GM18868 (cell line): ENCODE measurements at regions not wholly inside any gene's neighbourhood (a gene's known extent, or its start where the extent isn't known, plus 50 kb on each side); places are given as distances from the start of the nearest gene placed in this dataset.

Source experiments
- ATAC-seq: cut with Tn5 transposase; IDR thresholded peaks from one replicate; pipeline ENCODE4 v1.9.1; 2021; ENCODE audit warnings: mild to moderate bottlenecking, moderate library complexity; ENCODE audit not compliant: unreplicated experiment

GRCh38 chr7:97601931-97602457 is 129.9 kb upstream of the TAC1 start:
- ATAC-seq: peak; percentile 39

GRCh38 chr7:97620495-97620894 is 111.4 kb upstream of the TAC1 start:
- ATAC-seq: no peak

DNA sequence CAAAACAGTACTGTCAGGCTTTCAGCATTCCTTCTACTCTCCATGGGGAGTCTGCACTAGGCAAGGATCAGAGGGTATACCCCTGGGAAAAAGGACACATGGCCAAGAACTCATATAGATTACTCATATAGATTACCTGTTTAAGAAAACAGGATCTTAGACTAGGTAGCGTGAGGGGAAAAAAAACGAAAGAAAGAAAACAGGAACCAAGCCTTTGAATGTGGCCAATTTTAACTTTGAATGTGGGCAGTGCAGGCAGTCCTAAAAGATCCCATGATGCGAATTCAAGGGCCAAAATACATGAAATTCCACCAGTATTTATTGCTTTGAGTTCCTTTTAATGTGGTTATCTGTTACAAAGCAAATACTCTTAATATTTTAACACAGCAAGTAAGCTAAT is 108.6 kb upstream of the TAC1 start:
- peak; percentile 96 for ATAC-seq

- ATAC-seq: no peak
Observed at GRCh38 chr7:97630116-97630515, 101.8 kb upstream of the TAC1 start.

- ATAC-seq: no peak
Observed at GRCh38 chr7:97635622-97636021, 96.3 kb upstream of the TAC1 start.

DNA sequence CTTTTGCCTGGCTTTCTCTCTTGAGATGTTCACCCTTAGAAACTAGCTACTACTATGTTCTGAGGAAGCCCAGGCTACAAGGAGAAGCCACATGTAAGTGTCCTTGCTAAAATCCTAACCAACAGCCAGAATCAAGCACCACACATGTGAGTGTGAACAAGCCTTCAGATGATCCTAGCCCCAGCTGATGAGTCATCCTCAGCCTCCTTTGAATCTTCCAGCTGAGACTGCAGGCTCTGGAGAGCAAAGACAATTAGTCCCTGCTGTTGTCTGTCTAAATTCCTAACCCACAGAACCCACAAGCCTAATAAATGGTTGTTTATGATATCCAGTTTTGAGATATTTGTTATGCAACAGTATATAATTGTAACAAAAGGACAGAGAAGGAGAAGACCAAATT is 92.8 kb upstream of the TAC1 start:
- ATAC-seq: no peak

DNA sequence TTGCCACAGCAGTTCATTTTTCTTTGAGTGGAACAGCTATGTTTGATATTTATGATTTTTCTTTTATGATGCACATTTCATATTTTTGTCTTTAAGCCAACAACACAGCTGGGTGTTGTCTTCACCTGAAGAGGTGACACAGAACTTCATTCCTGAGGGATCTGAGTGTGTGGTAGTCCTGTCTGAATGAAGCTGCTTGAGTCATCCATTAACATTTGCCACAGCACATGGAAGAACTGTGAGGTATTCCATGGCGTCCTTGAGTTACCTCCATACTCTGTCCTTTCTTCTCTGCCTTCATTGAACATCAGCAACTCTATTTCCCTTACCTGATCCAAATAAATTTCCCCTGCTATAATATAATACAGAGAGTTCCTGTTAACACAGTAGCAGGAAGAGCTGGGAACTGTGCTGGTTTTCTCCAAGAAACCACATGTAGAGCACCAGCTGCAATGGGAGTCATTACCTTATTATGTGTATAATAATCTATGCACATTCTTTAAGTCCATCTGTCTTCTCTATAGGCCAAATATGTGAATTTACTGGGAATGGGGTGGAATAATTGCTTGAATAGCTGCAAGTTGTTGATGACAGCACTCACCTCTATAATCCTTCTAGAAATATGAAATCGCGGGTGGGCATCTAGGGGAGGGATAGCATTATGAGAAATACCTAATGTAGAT is 72.4 kb upstream of the TAC1 start:
- no peak for ATAC-seq

- no peak for ATAC-seq
Observed at GRCh38 chr7:97667359-97667758, 64.5 kb upstream of the TAC1 start.

DNA sequence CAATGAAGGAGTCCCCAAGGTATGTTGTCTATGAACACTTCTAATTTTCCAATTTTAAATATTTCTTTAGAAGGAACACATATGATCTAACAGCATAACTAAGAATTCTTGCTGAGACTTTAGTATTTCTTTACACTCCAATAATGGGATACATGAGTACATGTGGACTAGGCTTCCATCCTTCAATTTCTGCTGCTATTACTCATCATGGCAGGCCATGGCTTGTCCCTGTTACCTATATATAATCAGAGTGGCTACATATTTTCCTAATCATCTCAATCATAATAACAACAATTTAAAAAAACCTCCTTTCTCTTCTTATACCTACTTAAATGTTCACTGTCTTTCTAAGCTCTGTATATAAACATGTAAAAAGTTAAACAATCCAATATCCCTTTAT is 60.3 kb upstream of the TAC1 start:
- ATAC-seq: no peak

DNA sequence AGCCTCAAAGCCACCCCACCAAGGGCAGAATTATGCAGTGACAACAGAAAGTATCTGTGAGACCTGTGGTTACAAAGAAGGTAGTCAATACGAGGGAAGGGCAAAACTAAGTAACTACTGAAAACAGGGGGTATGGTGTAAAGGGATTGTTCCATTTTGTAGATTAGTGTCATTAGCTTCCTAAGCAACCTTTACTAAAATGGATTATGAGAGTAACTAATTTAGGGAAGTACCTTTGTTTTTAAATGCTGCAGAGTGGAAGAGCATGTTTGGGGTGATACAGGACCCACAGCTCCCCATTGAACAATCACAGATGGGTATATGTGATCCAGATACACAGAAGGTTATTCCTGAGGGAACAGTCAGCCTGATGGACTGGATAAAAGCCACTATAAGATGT is 51.3 kb upstream of the TAC1 start:
- ATAC-seq: no peak
